ENCODE measurements at regions not wholly inside any gene's neighbourhood (a gene's known extent, or its start where the extent isn't known, plus 50 kb on each side); places are given as distances from the start of the nearest gene placed in this dataset.

- TF ChIP-seq ZNF214 (tag by site-specific recombination; IDR thresholded peaks at IDR 0.05; ENCODE audit: borderline replicate concordance) (no peak), ZNF521 (tag by site-specific recombination; IDR thresholded peaks at IDR 0.05) (no peak), FEZF1 (tag by site-specific recombination; IDR thresholded peaks at IDR 0.05) (no peak)
Measured at GRCh38 chr11:29231586-29231985, 785.2 kb downstream of the KCNA4 start (continued).

GRCh38 chr11:29227811-29228210 lies 789.0 kb downstream of the KCNA4 start:
- no peak for TF ChIP-seq ZNF394 (tag by site-specific recombination; IDR thresholded peaks at IDR 0.05; ENCODE audit: borderline replicate concordance)
- TF ChIP-seq ZNF610 (tag by site-specific recombination; IDR thresholded peaks at IDR 0.05; ENCODE audit: borderline replicate concordance), result no peak
- no peak for TF ChIP-seq ZNF37A (tag by site-specific recombination; IDR thresholded peaks at IDR 0.05)
- TF ChIP-seq ZXDB (tag by site-specific recombination; IDR thresholded peaks at IDR 0.05), result no peak
- no peak for TF ChIP-seq ZIC2 (tag by site-specific recombination; IDR thresholded peaks at IDR 0.05)
- TF ChIP-seq PRDM10 (tag by site-specific recombination; IDR thresholded peaks at IDR 0.05), result no peak
- TF ChIP-seq ZNF302 (tag by site-specific recombination; IDR thresholded peaks at IDR 0.05; ENCODE audit: low read depth), result no peak
- TF ChIP-seq ZNF26 (tag by site-specific recombination; IDR thresholded peaks at IDR 0.05), result no peak
- no peak for TF ChIP-seq SALL2 (tag by site-specific recombination; IDR thresholded peaks at IDR 0.05; ENCODE audit: borderline replicate concordance)
- TF ChIP-seq ZBTB49 (tag by site-specific recombination; IDR thresholded peaks at IDR 0.05; ENCODE audit: low read depth), result no peak
- no peak for TF ChIP-seq ZNF692 (tag by site-specific recombination; IDR thresholded peaks at IDR 0.05)
- no peak for TF ChIP-seq ZNF274 (IDR thresholded peaks at IDR 0.05; ENCODE audit: low read length)
- no peak for TF ChIP-seq ZNF274 (tag by site-specific recombination; IDR thresholded peaks at IDR 0.05; ENCODE audit: borderline replicate concordance)
- TF ChIP-seq SETDB1 (IDR thresholded peaks at IDR 0.05; ENCODE audit: insufficient read length, low read length), result no peak
- no peak for TF ChIP-seq ZNF701 (tag by site-specific recombination; IDR thresholded peaks at IDR 0.05)
- no peak for TF ChIP-seq ZFP69B (tag by site-specific recombination; IDR thresholded peaks at IDR 0.05)
- Histone ChIP-seq H3K36me3 (ENCODE audit: control insufficient read depth in 2 of 2, insufficient read depth in 1 of 2, low read length in 2 of 2) (no peaks in the 10 kb centered on the region), H3K4me1 (ENCODE audit: control insufficient read depth, insufficient read depth, low read length) (no peaks in the 10 kb centered on the region), H3K4me3 (ENCODE audit: low read depth, low read length) (no peak overlapping the region), H3K9me3 (ENCODE audit: control insufficient read depth, insufficient read depth, low read depth, low read length) (no peaks in the 10 kb centered on the region), H3K27ac (ENCODE audit: extremely low read depth, low read depth, low read length) (no peak overlapping the region)
- ChIA-PET CTCF (interaction anchor here (0.7 kb wide), 1 partner anchor 933 kb away, joined by 5 read pairs; no protein-coding TSS in a partner anchor), POLR2A (no interaction called here)
